NCI-H774 (cell line): ENCODE measurements at regions not wholly inside any gene's neighbourhood (a gene's known extent, or its start where the extent isn't known, plus 50 kb on each side); places are given as distances from the start of the nearest gene placed in this dataset.
"Not testable (repeated sequence)": the region's sequence is repeated elsewhere in the genome, so short reads cannot be mapped to it uniquely, and the experiment has no call there.

Experiments used
- DNase-seq: peaks from one replicate; lab custom pipeline; 2025; lab: John Stamatoyannopoulos, UW

- not testable (repeated sequence) for DNase-seq
Observed at GRCh38 chr2:131639001-131639620, 111.4 kb downstream of the CCDC74A start.

DNA sequence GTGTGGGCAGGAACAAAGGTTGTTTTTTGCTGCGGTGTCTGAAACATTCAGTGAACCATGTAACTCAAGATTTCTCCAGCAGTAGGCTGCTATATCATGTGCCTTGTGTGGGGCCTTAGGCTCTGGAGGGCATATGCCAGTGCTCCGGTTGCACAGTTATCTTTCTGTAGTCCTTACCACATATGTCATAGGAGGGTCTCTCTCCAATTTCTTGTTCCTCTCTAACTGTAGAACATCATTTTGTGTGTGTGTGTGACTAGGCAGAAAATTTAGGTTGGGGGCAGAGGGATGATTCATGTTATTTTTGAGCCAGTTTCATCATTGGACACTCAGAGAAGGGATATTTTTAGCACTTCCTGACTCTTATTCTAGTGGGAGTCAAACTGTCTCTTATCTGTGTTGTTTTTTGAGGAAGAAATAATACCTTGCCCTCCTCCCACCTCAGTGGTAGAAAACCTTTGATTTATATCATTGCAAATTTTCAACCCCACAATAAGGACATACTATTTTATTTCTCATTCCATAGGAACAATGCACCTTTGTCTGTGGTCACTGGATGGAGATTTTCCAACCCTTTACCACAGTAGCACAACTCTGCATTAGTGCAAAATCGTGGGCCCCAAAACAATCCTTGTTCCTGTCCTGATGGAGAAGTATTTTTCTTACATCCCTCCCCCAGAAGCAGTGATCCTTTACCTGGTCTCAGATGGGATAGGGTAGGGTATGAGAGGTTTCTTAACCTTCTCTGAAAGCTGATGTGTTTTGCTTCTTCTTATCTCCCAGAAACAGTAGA is 113.9 kb downstream of the CCDC74A start:
- DNase-seq = no peak

DNA sequence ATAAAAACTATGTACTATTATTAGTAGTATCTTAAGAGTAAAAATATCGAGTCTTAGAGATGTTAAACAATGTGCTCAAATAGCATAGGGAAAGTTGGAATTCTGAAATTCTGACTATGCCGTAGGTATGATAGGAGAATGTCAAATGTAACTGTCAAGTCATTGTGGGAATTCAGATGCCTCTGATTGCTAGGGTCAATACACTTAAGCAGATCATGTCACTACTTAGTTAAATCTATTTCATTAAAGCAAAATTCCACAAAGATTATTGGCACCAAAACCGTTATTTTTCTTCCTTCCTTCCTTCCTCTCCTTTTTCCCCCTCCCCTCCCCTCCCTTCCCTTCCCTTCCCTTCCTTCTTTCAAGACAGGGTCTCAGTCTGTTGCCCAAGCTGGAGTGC is 115.5 kb downstream of the CCDC74A start:
- DNase-seq = not testable (repeated sequence)

GRCh38 chr2:131645177-131645765 is 117.6 kb downstream of the CCDC74A start:
- no peak for DNase-seq

GRCh38 chr2:131646220-131646619 is 118.5 kb downstream of the CCDC74A start:
- DNase-seq = not testable (repeated sequence)

DNA sequence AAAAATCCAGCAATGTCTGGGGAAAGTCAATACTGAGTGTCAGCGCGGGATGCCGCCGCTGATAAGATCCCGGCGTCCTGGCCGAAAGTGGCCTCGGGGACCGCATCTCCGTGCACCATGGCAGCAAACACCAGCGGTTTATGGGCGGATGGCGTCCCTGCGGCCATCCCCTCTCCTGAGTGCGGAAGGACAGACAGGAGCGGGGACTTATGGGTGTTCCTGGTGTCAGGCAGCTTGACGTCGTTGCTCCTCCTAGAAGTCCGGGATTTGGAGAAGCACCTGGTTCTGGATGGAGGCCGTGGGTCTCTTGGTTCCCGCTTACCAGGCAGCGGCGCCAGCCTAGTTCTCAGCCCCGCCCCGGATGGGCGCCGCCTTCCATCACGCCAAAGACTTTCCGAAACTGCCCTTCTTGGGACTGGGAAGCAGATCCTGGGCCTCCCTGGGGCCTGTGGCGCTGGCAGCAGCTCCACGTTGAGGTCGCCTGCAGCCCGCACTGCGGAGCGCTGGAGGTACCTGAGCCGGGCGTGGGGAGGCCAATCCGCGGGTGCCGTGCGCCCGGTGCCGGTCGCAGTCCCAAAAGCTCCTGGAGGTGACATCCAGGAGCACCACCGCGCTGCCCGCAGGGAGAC is 119.1 kb downstream of the CCDC74A start:
- DNase-seq = no peak

DNA sequence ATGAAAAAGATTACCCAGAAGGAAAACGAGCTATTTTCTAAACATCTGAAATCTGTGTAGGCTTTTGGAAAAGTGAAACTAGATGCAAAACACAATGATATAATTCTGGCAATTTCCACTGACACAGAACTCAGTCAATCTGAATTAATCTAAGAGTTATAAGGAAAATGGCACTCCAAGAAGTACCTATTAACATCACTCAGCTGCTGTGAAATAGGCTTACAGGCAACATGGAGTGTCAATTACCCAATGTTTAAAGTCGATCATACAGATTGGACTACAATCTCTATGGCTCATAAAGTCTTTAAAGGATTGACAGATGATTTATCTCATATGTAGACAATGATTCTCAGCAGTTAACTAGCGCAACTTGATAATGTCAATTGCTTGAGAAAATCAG is 120.9 kb downstream of the CCDC74A start:
- not testable (repeated sequence) for DNase-seq

DNA sequence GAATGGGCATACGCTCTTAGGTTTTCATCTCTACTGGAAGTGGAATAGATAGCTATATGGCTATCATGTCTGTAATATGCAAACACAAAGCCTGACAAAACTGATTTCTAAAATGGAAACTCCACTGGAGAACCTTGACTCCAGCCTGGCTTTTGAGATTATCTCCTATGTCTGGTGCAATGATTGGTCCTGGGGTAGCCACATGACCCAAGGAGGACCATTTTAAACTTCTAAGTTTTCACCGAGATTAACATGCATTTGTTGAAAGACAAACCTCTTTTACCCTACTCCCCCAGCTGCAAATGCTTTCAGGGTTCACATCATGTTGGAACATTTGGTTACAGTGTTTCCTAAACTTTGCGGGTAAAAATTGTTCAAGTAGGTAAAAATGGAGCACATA is 124.6 kb downstream of the CCDC74A start:
- DNase-seq = not testable (repeated sequence)

DNA sequence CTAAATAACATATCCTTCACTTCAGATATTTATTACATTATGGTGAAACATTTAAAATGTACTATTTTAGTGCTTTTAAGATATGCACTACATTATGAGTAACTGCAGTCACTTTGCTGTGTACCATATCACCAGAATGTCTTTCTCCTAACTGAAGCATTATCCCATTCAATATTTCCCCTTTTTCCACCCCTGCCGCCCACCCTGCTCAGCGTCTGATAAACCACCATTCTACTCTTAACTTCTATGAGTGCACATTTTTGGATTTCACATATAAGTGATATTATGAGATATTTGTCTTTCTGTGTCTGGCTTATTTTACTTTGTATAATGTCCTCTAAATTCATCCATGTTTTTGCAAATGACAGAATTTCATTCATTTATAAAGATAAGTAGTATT is 126.4 kb downstream of the CCDC74A start:
- not testable (repeated sequence) for DNase-seq

DNA sequence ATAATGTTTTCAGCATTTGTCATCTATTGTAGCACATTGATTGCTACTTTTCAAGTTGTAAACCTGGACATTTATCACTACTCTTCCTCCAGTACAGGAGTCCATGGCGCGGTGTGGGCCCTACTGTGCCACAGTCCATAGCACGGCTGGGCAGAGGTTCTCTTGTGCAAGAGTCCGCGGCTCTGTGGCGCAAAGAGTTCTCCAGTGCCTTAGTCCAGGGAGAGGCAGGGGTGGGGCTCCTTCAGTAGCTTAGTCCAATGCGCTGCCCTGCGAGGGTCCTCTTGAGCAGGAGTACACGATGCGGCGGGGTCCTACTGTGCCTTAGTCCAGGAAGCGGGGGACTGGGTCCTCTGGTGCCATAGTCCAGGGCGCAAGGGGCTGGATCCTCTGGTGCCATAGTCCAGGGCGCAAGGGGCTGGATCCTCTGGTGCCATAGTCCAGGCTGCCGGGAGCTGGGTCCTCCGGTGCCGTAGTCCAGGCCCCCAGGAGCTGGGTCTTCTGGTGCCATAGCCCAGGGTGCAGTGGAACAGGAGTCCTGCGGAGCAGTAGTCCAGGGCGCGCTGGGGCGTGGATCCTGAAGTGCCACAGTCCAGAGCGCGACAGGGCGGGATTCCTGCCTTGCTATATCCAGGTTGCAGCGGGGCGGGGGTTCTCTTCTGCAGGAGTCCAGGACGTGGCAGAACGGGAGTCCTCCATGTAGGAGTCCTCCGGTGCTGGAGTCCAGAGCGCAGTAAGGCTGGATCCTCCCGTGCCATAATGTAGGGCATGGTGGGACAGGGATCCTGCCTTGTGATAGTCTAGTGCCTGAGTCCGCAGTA is 129.3 kb downstream of the CCDC74A start:
- no peak for DNase-seq

- DNase-seq = no peak
Observed at GRCh38 chr2:131657895-131658768, 130.4 kb downstream of the CCDC74A start.

DNA sequence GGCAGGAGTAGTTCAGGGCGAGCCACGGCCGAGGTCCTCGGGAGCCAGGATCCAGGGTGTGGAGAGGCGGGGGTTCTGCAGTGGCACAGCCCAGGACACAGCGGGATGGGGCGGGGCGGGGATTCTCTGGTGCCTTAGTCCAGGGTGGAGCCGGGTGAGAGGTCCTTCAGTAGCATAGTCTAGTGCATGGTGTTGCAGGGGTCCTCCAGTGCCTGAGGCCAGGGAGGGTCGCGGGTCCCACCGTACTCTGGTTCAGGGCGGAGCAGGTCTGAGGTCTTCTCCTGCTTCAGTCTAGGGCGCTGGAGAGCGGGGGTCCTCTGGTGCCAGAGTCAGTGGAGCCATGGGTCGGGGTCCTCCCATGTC is 131.1 kb downstream of the CCDC74A start:
- DNase-seq = no peak

- no peak for DNase-seq
Observed at GRCh38 chr2:131659168-131659572, 131.5 kb downstream of the CCDC74A start.

- DNase-seq = not testable (repeated sequence)
Observed at GRCh38 chr2:131661101-131661782, 133.6 kb downstream of the CCDC74A start.

GRCh38 chr2:131661884-131662535 is 134.3 kb downstream of the CCDC74A start:
- not testable (repeated sequence) for DNase-seq

- DNase-seq = not testable (repeated sequence)
Observed at GRCh38 chr2:131663501-131663900, 135.8 kb downstream of the CCDC74A start.

DNA sequence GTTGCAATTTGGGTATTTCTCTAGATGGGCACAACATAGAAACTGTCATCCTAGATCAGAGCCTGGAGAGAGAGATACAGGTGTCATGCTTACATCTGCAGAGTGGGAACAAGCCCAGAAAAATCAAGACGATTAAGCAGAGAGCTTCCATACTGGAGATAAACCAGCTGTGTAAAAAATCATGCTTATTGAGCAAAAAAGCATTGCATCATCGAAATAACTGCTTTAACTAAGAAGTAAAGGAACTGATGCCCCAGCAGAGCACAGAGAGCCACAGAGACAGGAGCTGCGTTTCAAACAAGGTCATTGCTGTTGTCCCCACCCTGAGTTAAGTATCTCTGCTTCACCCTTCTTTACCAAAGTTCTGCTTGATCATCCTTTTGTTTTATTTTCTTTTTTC is 138.0 kb downstream of the CCDC74A start:
- not testable (repeated sequence) for DNase-seq

DNA sequence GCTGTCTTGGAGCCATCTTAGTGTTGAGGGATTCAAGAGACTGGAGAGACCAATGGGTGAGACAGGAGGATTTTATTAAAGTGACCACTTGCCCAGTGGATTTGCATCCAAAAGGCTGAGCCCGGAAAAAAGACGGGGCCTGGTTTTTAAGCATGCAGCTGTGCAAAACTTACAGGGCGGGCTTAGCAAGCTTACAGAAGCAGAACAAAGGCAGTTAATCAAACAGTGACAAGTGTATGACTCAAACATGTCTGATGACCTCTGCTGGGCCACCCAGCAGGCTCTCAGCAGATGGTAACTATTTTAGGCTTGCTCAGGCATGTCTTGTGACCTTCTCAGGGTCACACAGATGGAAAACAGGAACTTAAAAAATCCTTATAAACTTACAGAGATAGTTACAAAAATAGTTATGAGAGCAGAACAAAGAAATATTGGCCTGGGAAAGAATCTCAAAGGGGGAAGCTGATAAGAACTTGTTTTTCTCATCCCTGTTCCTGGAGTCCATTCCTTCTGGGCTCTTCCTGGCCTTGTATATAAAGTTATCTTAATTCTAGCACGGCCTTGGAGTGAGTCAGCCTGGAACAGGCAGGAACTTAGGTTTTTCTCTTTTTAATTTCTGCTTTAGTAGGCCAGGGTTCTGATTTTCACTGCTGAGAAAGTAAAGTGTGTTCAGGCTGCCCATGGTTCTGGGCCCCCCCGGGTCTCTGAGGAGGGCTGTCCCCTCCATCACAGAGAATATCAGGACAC is 141.3 kb downstream of the CCDC74A start:
- DNase-seq = not testable (repeated sequence)
